Left lung (tissue), 4 donors: ENCODE measurements at regions not wholly inside any gene's neighbourhood (a gene's known extent, or its start where the extent isn't known, plus 50 kb on each side); places are given as distances from the start of the nearest gene placed in this dataset.
A peak's percentile ranks its signal among the peaks of the same experiment; 100 is the strongest.

Experiments used
- ATAC-seq: fragments of 200-7000 bp; cut with Tn5 transposase; one replicate; pipeline ENCODE4 v1.9.1; 2020; ENCODE audit warnings: moderate library complexity
- DNase-seq, 4 donors: peaks; one replicate each; pipeline ENCODE4 v3.0.0-alpha.2; 2013 to 2020
- H3K27ac ChIP-seq, 2 donors: fragments of 200-600 bp; sonication (generic) in 1 of 2; one replicate each; pipeline versions ENCODE4 v1.5.0 to v1.8.0; 2020 to 2021
- H3K27me3 ChIP-seq, 2 donors: fragments of 200-600 bp; sonication (generic) in 1 of 2; one replicate each; pipeline versions ENCODE4 v1.5.0 to v1.8.0; 2020 to 2021
- H3K36me3 ChIP-seq, 2 donors: fragments of 200-600 bp; sonication (generic) in 1 of 2; one replicate each; pipeline versions ENCODE4 v1.5.0 to v1.8.0; 2020 to 2021
- H3K4me1 ChIP-seq, 2 donors: fragments of 200-600 bp; one replicate each; pipeline ENCODE4 v1.8.0; 2021
- H3K4me3 ChIP-seq, 2 donors: fragments of 200-600 bp; sonication (generic) in 1 of 2; one replicate each; pipeline versions ENCODE4 v1.5.0 to v1.8.0; 2020 to 2021; ENCODE audit warnings: mild to moderate bottlenecking in 1 of 2
- H3K9me3 ChIP-seq, 2 donors: fragments of 200-600 bp; sonication (generic) in 1 of 2; one replicate each; pipeline versions ENCODE4 v1.5.0 to v1.8.0; 2020 to 2021
- CTCF ChIP-seq, 2 donors: fragments of 200-600 bp; sonication (generic) in 1 of 2; IDR thresholded peaks; one replicate each; pipeline versions ENCODE4 v1.5.0 to v1.8.0; 2021; ENCODE audit warnings: antibody characterized with exemption in 2 of 2
- intact Hi-C, 2 donors: fragments of 100-400 bp; cut with DNase I; formaldehyde crosslinking; loops; one replicate each; pipeline versions ENCODE4 v1.11.2 to v1.14.2; 2022
- donor health status: DM: no; HTN: yes; CAD: no.
- donor health status: DM: no; HTN: no; CAD: no.

GRCh38 chr7:15751191-15751701 is 64.8 kb upstream of the MEOX2 start:
- Histone ChIP-seq H3K36me3 (no peaks in the 10 kb centered on the region), H3K9me3 (no peaks in the 10 kb centered on the region), H3K4me1 (no peaks in the 10 kb centered on the region), H3K27me3 (no peaks in the 10 kb centered on the region), H3K27ac (no peak overlapping the region), H3K4me3 (no peak overlapping the region)
- DNase-seq (no peak), ATAC-seq (peak; percentile 12)
- intact Hi-C loops = no loop called here
- TF ChIP-seq CTCF (IDR thresholded peaks at IDR 0.05) = no peak

GRCh38 chr7:15750727-15751126 is 64.2 kb upstream of the MEOX2 start:
- TF ChIP-seq CTCF (IDR thresholded peaks at IDR 0.05) = no peak
- no peak overlapping the region for H3K4me3 ChIP-seq
- no peaks in the 10 kb centered on the region for H3K27me3 ChIP-seq
- no peaks in the 10 kb centered on the region for H3K4me1 ChIP-seq
- no peak overlapping the region for H3K27ac ChIP-seq
- DNase-seq = no peak
- ATAC-seq = no peak
- intact Hi-C loops = no loop called here
- no peaks in the 10 kb centered on the region for H3K9me3 ChIP-seq
- no peaks in the 10 kb centered on the region for H3K36me3 ChIP-seq

GRCh38 chr7:15749631-15750030 is 63.1 kb upstream of the MEOX2 start:
- no peak for TF ChIP-seq CTCF (IDR thresholded peaks at IDR 0.05)
- Histone ChIP-seq H3K27me3 (no peaks in the 10 kb centered on the region), H3K4me3 (no peak overlapping the region), H3K9me3 (no peaks in the 10 kb centered on the region), H3K4me1 (no peaks in the 10 kb centered on the region), H3K27ac (no peak overlapping the region), H3K36me3 (no peaks in the 10 kb centered on the region)
- ATAC-seq (no peak), DNase-seq (no peak)
- intact Hi-C loops = no loop called here

GRCh38 chr7:15747712-15748111 is 61.2 kb upstream of the MEOX2 start:
- H3K4me1 ChIP-seq = no peaks in the 10 kb centered on the region
- H3K27me3 ChIP-seq = no peaks in the 10 kb centered on the region
- no peaks in the 10 kb centered on the region for H3K36me3 ChIP-seq
- TF ChIP-seq CTCF (IDR thresholded peaks at IDR 0.05) = no peak
- DNase-seq (no peak), ATAC-seq (no peak)
- intact Hi-C loops = no loop called here
- H3K27ac ChIP-seq = no peak overlapping the region
- no peaks in the 10 kb centered on the region for H3K9me3 ChIP-seq
- H3K4me3 ChIP-seq = no peak overlapping the region

GRCh38 chr7:15747301-15747700 is 60.8 kb upstream of the MEOX2 start:
- intact Hi-C loops = no loop called here
- ATAC-seq = peak; percentile 49
- Histone ChIP-seq H3K27ac (no peak overlapping the region), H3K4me1 (no peaks in the 10 kb centered on the region), H3K36me3 (no peaks in the 10 kb centered on the region), H3K27me3 (no peaks in the 10 kb centered on the region), H3K4me3 (no peak overlapping the region), H3K9me3 (no peaks in the 10 kb centered on the region)
- peak in 2 of 4 donors; percentile 77 to 89 for DNase-seq
- no peak for TF ChIP-seq CTCF (IDR thresholded peaks at IDR 0.05)
